GM18861 (cell line): ENCODE measurements at regions not wholly inside any gene's neighbourhood (a gene's known extent, or its start where the extent isn't known, plus 50 kb on each side); places are given as distances from the start of the nearest gene placed in this dataset.

Source experiments
- ATAC-seq: cut with Tn5 transposase; IDR thresholded peaks from one replicate; pipeline ENCODE4 v1.9.1; 2021; ENCODE audit not compliant: unreplicated experiment

DNA sequence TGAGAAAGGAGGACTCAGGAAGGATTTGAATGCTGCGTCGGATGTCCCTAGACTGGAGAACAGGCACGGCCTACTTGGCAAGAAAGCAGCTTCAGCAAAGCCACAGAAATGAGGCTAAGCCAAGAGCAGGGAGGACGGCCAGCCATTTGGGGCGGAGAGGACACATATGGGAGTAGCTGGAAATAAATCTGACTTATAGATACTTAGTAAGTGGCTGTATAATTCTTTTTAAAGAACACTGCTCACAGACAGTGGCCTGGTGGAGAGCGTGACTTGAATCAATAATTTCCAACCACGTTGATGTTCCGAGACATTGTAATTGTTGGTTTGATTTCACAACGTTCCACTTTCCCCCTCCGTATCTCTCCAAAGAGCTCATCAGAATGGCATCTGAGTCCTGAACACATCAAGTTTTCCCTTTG lies 67.7 kb upstream of the JCAD start:
- no peak for ATAC-seq

DNA sequence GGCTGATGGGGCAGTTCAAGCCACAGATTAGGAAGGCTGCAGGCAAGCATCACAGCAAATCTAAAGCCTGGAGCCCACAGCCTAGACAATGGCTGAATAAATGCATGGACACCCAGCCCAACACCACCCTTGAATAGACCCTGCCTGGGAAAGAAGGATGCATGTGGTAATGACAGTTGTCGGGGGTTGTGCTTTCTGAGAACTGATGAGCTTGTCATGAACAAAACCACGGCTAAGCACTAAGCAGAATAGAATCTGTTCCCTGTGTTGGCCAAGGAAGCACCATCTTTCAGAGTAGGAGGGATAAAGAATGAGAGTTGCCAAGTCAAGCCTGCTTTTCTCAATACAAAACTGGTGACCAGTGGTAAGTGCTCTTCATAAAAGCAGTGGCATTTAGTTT lies 66.1 kb upstream of the JCAD start:
- ATAC-seq: no peak

DNA sequence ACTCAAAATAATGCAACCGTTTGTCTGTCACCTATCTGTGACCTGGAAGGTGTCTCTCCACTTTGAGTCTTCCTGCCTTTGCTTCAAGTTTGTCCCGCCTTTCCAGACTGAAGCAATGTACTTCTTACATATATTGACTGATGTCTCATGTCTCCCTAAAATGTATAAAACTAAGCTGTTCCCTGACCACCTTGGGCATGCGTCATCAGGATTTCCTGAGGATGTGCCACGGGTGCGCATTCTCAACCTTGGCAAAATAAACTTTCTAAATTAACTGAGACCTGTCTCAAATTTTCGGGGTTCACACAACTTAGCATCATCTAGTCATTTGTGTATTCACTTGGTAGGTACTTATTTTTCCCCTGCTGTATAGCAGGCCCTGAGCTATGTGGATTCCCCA lies 65.3 kb upstream of the JCAD start:
- no peak for ATAC-seq

DNA sequence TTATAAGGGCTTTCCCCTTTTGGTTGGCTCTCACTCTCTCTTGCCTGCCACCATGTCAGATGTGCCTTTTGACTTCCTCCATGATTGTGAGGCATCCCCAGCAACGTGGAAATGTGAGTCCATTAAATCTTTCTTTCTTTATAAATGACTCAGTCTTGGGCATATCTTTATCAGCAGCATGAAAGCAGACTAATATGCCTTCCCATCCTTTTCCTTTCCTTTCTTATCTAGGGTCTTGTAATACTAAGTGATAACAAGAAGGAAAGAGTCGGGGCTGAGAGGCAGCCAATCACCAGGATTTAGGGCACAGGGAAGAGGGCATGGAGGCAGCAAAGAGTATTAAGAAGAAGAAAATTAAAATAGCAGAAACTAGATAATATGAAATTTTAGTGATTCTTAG lies 62.0 kb upstream of the JCAD start:
- ATAC-seq: no peak

DNA sequence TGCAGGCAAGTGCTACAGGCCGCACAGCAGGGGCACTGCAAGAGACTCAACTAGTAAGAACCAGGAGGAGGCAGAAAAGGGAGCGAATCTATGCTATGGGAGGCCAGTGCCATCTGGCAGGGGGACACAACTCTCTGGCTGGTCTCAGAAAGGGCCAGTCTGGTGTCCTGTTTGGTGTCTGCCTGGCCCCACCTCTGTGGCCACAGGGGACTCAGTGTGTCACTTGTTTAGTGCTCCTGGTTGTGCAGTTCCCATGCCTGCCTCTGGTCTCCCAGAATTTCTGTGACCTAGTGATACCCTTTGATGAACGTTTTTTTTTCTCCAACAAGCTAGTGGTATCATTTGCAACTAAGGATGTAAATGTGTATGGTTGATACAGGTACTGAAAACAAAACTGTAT lies 59.2 kb upstream of the JCAD start:
- ATAC-seq: no peak

DNA sequence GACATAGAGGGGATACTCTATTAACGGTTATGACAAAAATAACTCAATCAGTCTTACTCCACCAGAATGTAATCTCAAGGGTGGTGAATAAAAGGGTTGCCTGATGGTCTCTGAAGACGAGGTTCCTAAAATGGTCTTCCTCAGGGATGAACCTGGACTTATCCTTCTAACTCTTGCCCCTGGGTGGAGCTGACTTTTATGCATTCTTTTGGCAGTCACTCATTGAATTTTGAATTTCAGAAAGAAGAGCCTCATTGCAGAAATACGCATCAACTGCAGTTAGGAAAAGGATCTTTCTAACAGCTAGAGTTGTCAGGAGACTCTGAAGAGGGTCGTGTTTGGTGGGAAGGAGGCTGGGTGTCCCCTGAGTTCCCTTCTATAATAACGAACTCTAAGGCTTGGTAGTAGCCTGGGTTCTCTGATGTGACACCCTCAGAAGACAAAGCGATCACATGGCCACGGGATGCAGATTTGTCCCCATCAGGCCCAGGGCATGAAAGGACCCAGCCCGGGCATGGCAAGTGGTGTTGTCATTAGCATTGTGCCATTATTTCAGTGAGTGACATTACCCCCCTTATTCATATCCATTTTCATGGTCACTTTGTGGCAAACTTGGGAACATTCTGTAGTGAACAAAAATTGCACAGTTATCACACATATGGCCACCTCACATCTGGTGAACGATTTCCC lies 58.6 kb upstream of the JCAD start:
- no peak for ATAC-seq

DNA sequence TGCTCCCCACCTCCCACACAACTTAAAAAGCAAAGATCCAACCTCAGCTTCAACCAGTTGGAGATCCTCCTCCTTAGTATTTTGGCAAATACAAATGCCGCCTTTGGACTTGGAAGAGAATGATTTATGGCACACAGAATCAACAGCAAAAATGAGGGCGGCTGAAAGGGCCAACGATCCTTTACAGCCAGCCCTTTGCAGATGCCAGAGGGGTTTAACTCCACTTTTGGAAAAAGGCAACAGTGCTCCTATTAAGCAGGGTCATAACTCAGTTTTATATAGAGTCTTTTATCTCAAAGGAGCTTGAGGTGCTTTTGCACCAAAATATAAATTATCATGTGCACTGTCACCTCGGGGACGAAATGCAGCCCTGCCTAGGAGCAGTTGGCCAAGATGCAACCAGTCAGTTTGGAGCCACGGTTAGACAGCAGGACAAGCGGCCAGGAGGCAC lies 56.7 kb upstream of the JCAD start:
- no peak for ATAC-seq

DNA sequence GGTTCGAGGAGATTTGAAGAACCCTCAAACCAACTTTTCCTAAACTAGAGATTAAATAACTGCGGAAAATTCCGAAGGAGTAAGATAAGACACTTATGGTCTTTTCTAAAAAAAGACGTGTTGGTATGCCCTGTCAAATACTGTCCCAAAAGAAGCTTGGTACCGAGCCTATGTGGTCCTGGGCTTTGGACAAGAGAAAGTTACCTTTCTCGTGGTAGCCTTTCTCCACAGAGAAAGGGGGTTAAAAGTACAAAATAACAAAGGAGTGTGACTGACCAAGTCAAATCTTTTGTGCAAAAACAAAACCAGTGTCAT lies 56.2 kb upstream of the JCAD start:
- ATAC-seq: no peak

DNA sequence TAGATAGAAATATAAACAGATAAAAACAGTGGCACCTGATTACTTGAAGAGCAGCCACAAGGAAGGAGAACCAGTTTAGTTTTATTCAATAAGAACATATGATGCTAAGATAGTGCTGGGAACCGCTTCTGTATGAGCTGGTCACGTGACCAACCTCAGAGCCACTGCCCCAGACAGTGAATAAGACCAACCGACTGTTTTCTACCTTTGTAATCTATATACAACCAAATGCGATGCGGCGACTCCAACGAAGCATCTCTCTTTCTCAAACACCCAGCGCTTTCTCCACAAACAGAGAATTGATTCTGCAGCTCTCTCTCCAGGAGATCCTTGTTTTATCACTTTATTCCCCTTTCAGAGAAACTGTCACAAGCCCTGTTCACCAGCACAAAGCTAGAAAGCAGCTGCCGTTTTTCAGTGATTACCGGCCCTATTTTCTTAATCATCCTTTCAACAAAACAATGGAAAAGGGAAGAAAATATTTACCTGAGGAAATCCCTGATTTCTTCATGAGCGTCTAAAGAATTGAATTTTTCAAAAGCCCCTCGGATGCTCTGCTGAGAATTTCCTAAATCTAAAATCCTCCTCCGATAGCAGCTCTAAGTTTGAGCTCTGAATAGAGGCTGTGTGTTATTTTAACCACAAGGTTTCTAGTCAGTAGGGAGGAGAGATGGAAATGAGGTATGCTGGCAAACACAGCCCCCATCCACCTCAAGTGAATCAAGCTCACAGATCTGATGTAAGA lies 55.7 kb upstream of the JCAD start:
- ATAC-seq: no peak

DNA sequence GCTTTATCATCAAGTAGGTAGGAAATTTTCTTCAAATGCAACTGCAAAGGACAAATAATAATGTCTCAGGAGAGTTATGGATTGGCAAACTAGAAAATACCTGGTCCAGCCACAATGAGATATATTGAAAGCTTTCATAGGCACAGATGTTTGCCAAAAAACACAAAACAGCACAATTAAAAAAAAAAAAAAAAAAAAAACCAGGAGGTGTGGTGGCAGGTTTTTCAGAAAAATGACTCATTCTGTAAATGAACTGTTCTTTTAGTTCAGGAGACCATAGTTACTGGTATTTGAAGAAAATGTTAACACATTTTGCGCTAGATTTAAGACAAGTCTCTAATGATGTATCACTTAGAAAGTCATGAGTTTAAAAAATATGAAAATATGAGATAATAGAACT lies 55.0 kb upstream of the JCAD start:
- ATAC-seq: no peak

DNA sequence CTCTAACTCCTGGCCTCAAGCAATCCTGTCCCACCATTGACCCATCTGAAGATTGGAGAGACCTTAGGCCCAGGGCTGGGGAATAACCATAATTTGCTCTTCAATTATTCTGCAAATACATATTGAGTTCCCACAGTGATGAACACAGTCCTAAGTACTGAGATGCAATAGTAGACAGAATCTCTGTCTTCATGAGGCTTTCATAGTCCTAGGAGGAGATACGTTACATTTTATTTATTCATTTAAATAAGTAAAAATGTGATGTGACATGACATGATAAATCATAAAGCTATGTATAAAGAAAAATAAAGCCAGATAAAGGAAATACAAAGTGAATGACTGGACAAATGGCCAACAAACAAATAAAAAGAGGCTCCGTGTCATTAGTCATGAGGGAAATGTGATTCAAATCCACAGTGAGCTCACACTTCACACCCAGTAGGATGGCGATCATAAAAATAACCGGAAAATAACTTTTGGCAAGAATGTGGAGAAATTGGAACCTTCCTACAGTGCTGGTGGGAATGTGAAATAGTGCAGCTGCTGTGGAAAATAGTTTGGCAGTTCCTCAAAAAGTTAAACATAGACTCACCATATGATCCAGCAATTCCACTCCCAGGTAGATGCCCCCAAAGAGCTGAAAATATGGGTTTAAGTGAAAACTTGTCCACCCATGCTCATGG lies 52.1 kb upstream of the JCAD start:
- ATAC-seq: no peak
